Keratinocyte (primary cell): ENCODE measurements at regions not wholly inside any gene's neighbourhood (a gene's known extent, or its start where the extent isn't known, plus 50 kb on each side); places are given as distances from the start of the nearest gene placed in this dataset.

Experiments used
- EZH2 ChIP-seq: IDR thresholded peaks from one replicate; pipeline ENCODE4 v1.6.1; 2012; ENCODE audit warnings: inconsistent platforms, mild to moderate bottlenecking, low read length, moderate library complexity
- TF ChIP-seq, protein P1 (sequence below), 3 experiments: IDR thresholded peaks in 1 of 3; conservative IDR thresholded peaks in 1 of 3; optimal IDR thresholded peaks in 1 of 3; 2 replicates in 2 of 3; 3 replicates in 1 of 3; pipeline versions ENCODE3 to v1.5.1; 2011; ENCODE audit warnings: low read length in 3 of 3, mild to moderate bottlenecking in 3 of 3, moderate library complexity in 2 of 3, control low read depth in 1 of 3, inconsistent platforms in 1 of 3; ENCODE audit not compliant: insufficient read depth in 2 of 3; ENCODE audit errors: extremely low read depth in 1 of 3

DNA sequence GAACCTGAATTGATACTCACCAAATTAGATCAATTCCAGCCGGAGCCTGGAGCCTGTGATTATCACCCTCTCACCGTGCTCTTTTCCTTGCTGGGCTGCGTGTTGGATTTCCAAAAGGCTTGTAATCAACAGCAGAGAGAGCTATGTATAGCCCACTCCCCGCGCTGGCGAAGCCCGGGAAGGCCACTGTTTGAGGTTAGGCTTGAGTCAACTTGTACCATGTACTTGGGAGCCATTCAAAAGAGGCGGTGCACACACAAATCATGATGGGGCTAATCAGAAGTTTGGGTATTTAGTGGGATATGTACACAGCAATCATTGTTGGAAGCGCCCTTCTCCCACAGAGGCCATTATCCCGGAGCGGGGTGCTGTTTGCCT, 151.6 kb downstream of the GLI2 start:
- TF ChIP-seq, protein P1, sequence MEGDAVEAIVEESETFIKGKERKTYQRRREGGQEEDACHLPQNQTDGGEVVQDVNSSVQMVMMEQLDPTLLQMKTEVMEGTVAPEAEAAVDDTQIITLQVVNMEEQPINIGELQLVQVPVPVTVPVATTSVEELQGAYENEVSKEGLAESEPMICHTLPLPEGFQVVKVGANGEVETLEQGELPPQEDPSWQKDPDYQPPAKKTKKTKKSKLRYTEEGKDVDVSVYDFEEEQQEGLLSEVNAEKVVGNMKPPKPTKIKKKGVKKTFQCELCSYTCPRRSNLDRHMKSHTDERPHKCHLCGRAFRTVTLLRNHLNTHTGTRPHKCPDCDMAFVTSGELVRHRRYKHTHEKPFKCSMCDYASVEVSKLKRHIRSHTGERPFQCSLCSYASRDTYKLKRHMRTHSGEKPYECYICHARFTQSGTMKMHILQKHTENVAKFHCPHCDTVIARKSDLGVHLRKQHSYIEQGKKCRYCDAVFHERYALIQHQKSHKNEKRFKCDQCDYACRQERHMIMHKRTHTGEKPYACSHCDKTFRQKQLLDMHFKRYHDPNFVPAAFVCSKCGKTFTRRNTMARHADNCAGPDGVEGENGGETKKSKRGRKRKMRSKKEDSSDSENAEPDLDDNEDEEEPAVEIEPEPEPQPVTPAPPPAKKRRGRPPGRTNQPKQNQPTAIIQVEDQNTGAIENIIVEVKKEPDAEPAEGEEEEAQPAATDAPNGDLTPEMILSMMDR (optimal IDR thresholded peaks at IDR 0.05 in 1 of 3, IDR thresholded peaks at IDR 0.05 in 1 of 3, conservative IDR thresholded peaks at IDR 0.05 in 1 of 3; ENCODE audit: extremely low read depth in 1 of 3, insufficient read depth in 2 of 3, low read length in 3 of 3): no peak
- TF ChIP-seq EZH2: no peak
